HG03103 (cell line): ENCODE measurements at regions not wholly inside any gene's neighbourhood (a gene's known extent, or its start where the extent isn't known, plus 50 kb on each side); places are given as distances from the start of the nearest gene placed in this dataset.

Source experiments
- ATAC-seq: cut with Tn5 transposase; IDR thresholded peaks from one replicate; pipeline ENCODE4 v1.9.1; 2021; ENCODE audit warnings: low read depth; ENCODE audit not compliant: unreplicated experiment

GRCh38 chr18:11553098-11553940, 56.1 kb upstream of the SLC35G4 start:
- no peak for ATAC-seq

GRCh38 chr18:11548916-11549551, 60.4 kb upstream of the SLC35G4 start:
- ATAC-seq: no peak

- no peak for ATAC-seq
These were observed 61.0 kb upstream of the SLC35G4 start for GRCh38 chr18:11548396-11548795.

- no peak for ATAC-seq
These were observed 65.2 kb upstream of the SLC35G4 start for GRCh38 chr18:11544060-11544633.

GRCh38 chr18:11541179-11541578, 68.2 kb upstream of the SLC35G4 start:
- ATAC-seq: no peak

GRCh38 chr18:11533942-11534496, 75.4 kb upstream of the SLC35G4 start:
- no peak for ATAC-seq

- no peak for ATAC-seq
These were observed 75.9 kb upstream of the SLC35G4 start for GRCh38 chr18:11533513-11533890.

GRCh38 chr18:11532758-11533512, 76.5 kb upstream of the SLC35G4 start:
- ATAC-seq: no peak

- no peak for ATAC-seq
These were observed 80.3 kb upstream of the SLC35G4 start for GRCh38 chr18:11529081-11529480.

- ATAC-seq: no peak
These were observed 82.7 kb upstream of the SLC35G4 start for GRCh38 chr18:11526675-11527074.

GRCh38 chr18:11523804-11524203, 85.6 kb upstream of the SLC35G4 start:
- ATAC-seq: no peak

GRCh38 chr18:11522992-11523391, 86.4 kb upstream of the SLC35G4 start:
- no peak for ATAC-seq

GRCh38 chr18:11521853-11522252, 87.5 kb upstream of the SLC35G4 start:
- ATAC-seq: no peak

- no peak for ATAC-seq
These were observed 88.9 kb upstream of the SLC35G4 start for GRCh38 chr18:11520536-11520935.

GRCh38 chr18:11518788-11519685, 90.4 kb upstream of the SLC35G4 start:
- peak; percentile 95 for ATAC-seq

- no peak for ATAC-seq
These were observed 91.7 kb upstream of the SLC35G4 start for GRCh38 chr18:11517704-11518103.

GRCh38 chr18:11516751-11517503, 92.5 kb upstream of the SLC35G4 start:
- no peak for ATAC-seq

- ATAC-seq: no peak
These were observed 95.1 kb upstream of the SLC35G4 start for GRCh38 chr18:11514267-11514666.
